ENCODE measurements at regions not wholly inside any gene's neighbourhood (a gene's known extent, or its start where the extent isn't known, plus 50 kb on each side); places are given as distances from the start of the nearest gene placed in this dataset.
"Not testable (repeated sequence)": the region's sequence is repeated elsewhere in the genome, so short reads cannot be mapped to it uniquely, and the experiment has no call there.

DNA sequence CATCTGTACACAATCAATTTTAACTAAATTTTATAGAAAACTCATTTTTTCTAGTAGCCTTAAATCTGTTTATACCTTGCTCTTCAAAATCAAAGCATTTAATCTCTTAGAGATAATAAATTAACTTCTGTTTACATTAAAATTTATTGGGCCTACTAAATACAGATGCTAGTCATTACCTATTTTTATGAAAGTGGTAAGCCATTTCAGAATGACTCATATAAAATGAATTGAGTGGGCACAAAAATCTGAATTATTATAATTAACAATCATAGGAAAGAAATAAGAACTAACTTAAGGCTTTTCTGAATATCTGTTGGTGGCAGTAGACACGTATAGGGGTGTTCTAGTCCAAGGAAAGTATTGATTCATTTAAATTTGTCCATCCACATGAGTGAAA is 157.9 kb downstream of the KCNJ2 start:
- H3K9ac ChIP-seq (ENCODE audit: low read length) = no peak overlapping the region
- no peaks in the 10 kb centered on the region for H3K27me3 ChIP-seq (ENCODE audit: control insufficient read depth, insufficient read depth, low read length)
- H3K36me3 ChIP-seq (ENCODE audit: control insufficient read depth, low read depth, low read length) = no peaks in the 10 kb centered on the region
- no peak overlapping the region for H3K27ac ChIP-seq (ENCODE audit: low read length)
- no peaks in the 10 kb centered on the region for H3K9me3 ChIP-seq (ENCODE audit: control insufficient read depth, low read depth, low read length)
- no peaks in the 10 kb centered on the region for H3K4me1 ChIP-seq (ENCODE audit: control insufficient read depth, low read depth, low read length)
- no peak overlapping the region for H3K4me3 ChIP-seq (ENCODE audit: low read length)

DNA sequence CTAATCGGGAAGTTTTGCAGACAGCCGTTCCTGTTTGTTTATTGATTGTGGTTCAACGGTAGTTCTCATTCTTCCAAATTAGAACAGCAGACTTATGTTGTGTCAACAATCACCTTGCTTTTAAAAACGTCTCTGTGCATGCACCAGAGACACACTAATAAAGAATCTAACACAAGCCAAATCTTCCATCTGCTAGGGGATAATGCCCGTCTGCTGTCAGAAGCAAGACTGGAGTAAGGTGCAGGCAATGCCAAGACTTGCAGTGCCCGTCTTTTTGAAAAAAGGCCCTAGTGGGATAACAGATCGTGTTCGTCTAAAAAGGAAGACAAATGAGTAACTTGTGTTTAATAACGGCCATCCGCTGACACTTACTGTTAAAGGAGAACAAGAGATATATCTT is 158.4 kb downstream of the KCNJ2 start:
- H3K4me1 ChIP-seq (ENCODE audit: control insufficient read depth, low read depth, low read length) = no peaks in the 10 kb centered on the region
- no peak overlapping the region for H3K27ac ChIP-seq (ENCODE audit: low read length)
- H3K4me3 ChIP-seq (ENCODE audit: low read length) = no peak overlapping the region
- no peaks in the 10 kb centered on the region for H3K27me3 ChIP-seq (ENCODE audit: control insufficient read depth, insufficient read depth, low read length)
- H3K9ac ChIP-seq (ENCODE audit: low read length) = no peak overlapping the region
- H3K9me3 ChIP-seq (ENCODE audit: control insufficient read depth, low read depth, low read length) = no peaks in the 10 kb centered on the region
- no peaks in the 10 kb centered on the region for H3K36me3 ChIP-seq (ENCODE audit: control insufficient read depth, low read depth, low read length)

DNA sequence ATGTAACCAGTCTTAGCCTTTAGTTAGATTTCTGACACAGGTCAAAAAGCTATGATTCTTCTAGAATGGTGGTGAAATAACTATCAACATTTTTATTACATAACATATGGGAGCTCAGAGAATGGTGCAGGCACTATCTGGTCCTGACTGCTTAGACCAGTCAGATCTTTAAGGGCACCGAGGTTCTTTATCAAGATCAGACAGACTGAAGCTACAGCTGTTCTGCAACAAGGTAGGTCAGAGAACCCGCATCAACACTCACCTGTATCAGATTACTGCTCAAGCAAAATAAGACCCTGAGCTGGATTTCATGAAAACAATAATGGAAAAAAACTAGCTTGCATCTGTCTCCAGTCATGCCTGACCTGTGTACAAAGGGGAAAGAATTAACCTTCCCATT is 160.4 kb downstream of the KCNJ2 start:
- Histone ChIP-seq H3K4me3 (ENCODE audit: low read length) (no peak overlapping the region), H3K36me3 (ENCODE audit: control insufficient read depth, low read depth, low read length) (no peaks in the 10 kb centered on the region), H3K4me1 (ENCODE audit: control insufficient read depth, low read depth, low read length) (no peaks in the 10 kb centered on the region), H3K27me3 (ENCODE audit: control insufficient read depth, insufficient read depth, low read length) (no peaks in the 10 kb centered on the region), H3K9me3 (ENCODE audit: control insufficient read depth, low read depth, low read length) (no peaks in the 10 kb centered on the region), H3K27ac (ENCODE audit: low read length) (no peak overlapping the region), H3K9ac (ENCODE audit: low read length) (no peak overlapping the region)

DNA sequence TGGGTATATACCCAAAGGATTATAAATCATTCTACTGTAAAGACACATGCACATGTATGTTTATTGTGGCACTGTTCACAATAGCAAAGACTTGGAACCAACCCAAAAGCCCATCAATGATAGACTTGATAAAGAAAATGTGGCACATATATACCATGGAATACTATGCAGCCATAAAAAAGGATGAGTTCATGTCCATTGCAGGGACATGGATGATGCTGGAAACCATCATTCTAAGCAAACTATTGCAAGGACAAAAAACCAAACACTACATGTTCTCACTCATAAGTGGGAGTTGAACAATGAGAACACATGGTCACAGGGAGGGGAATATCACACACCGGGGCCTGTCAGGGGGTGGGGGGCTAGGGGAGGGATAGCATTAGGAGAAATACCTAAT is 161.7 kb downstream of the KCNJ2 start:
- not testable (repeated sequence) for H3K4me3 ChIP-seq (ENCODE audit: low read length); H3K27me3 ChIP-seq (ENCODE audit: control insufficient read depth, insufficient read depth, low read length); H3K9me3 ChIP-seq (ENCODE audit: control insufficient read depth, low read depth, low read length); H3K9ac ChIP-seq (ENCODE audit: low read length); H3K27ac ChIP-seq (ENCODE audit: low read length); H3K36me3 ChIP-seq (ENCODE audit: control insufficient read depth, low read depth, low read length); H3K4me1 ChIP-seq (ENCODE audit: control insufficient read depth, low read depth, low read length)

DNA sequence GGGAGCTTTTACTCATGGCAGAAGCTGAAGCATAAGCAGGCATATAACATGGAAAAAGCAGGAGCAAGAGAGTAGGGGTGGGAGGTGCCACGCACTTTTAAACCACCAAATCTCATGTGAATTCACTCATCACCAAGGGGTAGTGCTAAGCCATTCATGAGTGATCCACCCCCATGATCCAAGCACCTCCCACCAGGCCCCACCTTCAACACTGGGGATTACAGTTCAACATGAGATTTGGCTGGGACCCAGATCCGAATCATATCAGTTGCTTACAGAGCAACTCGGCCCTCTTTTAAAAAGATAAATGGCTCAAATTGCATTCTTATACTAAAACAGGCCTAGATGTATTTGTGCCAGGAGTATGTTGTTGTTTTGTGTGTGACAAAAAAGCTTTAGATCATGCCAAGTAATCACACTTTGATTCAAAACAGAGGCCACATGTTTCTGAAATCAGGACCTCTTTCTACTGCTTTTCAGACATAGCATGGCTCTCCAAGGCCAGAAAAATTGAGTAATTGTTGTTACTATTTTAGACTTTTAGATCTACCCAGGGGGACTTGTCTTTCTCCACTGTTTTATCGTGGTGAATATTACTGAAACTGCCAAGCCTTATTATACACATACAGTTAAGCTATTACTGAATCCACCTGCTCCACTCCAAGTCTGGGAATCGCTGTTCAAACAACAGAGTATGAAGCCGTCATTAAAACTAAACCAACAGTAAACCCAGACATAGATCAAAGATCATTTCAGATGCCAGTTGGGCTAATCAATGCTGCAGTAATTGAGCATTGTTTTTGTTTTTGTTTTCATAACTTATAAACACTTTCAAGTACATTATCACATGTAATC is 163.3 kb downstream of the KCNJ2 start:
- H3K4me1 ChIP-seq (ENCODE audit: control insufficient read depth, low read depth, low read length) = no peaks in the 10 kb centered on the region
- H3K4me3 ChIP-seq (ENCODE audit: low read length) = no peak overlapping the region
- H3K9ac ChIP-seq (ENCODE audit: low read length) = no peak overlapping the region
- no peak overlapping the region for H3K27ac ChIP-seq (ENCODE audit: low read length)
- H3K9me3 ChIP-seq (ENCODE audit: control insufficient read depth, low read depth, low read length) = no peaks in the 10 kb centered on the region
- H3K36me3 ChIP-seq (ENCODE audit: control insufficient read depth, low read depth, low read length) = no peaks in the 10 kb centered on the region
- no peaks in the 10 kb centered on the region for H3K27me3 ChIP-seq (ENCODE audit: control insufficient read depth, insufficient read depth, low read length)

DNA sequence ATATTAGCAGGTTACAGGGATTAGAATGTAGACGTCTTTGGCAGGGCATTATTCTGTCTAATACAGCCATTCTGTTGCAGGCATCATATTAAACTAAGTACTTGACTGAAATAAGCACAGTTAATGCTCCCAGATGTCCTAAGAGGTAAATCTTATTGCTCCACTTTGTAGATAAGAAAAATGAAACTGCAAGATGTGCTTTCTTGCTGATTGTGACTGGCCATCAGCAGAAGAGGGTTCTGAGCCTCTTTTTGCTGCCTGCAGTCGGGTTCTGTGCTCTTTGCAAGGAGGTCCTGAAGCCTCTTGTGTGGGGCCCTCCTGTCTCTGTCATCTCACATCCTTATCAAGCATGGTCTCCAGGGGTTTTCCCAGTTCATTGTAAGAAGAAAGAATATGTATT is 167.1 kb downstream of the KCNJ2 start:
- H3K36me3 ChIP-seq (ENCODE audit: control insufficient read depth, low read depth, low read length) = no peaks in the 10 kb centered on the region
- H3K9me3 ChIP-seq (ENCODE audit: control insufficient read depth, low read depth, low read length) = no peaks in the 10 kb centered on the region
- no peaks in the 10 kb centered on the region for H3K4me1 ChIP-seq (ENCODE audit: control insufficient read depth, low read depth, low read length)

DNA sequence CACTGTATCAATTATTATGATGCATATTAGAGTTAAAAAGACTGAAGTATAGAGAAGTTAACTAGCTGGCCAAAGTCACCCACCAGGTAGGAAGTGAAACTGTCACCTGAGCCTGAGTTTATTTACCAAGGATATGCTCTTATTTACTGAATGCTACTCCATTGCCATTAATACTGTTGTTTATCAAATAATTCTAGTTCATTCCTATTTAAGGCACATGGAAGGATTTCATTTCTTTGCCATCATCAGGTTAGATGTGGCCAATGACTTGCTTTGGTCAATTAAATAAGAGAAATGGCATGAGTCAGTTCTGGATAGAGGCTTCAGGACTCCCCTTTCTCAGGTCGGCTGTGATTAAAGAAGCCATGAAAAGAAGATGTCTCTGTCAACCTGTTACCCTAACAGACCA is 169.6 kb downstream of the KCNJ2 start:
- Histone ChIP-seq H3K36me3 (ENCODE audit: control insufficient read depth, low read depth, low read length) (no peaks in the 10 kb centered on the region), H3K9ac (ENCODE audit: low read length) (no peak overlapping the region), H3K27ac (ENCODE audit: low read length) (no peak overlapping the region), H3K9me3 (ENCODE audit: control insufficient read depth, low read depth, low read length) (no peaks in the 10 kb centered on the region), H3K4me3 (ENCODE audit: low read length) (no peak overlapping the region), H3K4me1 (ENCODE audit: control insufficient read depth, low read depth, low read length) (no peaks in the 10 kb centered on the region), H3K27me3 (ENCODE audit: control insufficient read depth, insufficient read depth, low read length) (no peaks in the 10 kb centered on the region)

More for the DNA sequence above, 167.1 kb downstream of the KCNJ2 start:
- no peak overlapping the region for H3K4me3 ChIP-seq (ENCODE audit: low read length)
- no peaks in the 10 kb centered on the region for H3K27me3 ChIP-seq (ENCODE audit: control insufficient read depth, insufficient read depth, low read length)
- no peak overlapping the region for H3K27ac ChIP-seq (ENCODE audit: low read length)
- no peak overlapping the region for H3K9ac ChIP-seq (ENCODE audit: low read length)

DNA sequence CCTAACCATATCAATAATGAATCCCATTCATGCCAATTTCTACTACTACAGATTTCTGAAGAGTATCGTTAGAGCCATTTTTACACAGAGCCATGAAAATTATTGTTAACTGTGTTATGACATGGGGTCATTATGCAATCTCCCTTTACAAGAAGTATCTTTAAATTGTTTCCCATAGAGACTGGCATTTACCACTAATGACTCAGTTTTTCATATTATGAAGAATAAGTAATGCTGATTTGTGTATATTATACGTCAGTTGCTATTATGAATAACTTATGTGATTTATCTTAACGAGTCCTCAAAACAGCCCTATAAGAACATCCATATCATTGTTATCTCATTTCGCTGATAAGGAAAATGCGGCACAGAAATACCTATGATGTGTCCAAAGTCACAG is 173.8 kb downstream of the KCNJ2 start:
- no peaks in the 10 kb centered on the region for H3K4me1 ChIP-seq (ENCODE audit: control insufficient read depth, low read depth, low read length)
- no peaks in the 10 kb centered on the region for H3K9me3 ChIP-seq (ENCODE audit: control insufficient read depth, low read depth, low read length)
- no peak overlapping the region for H3K9ac ChIP-seq (ENCODE audit: low read length)
- H3K27me3 ChIP-seq (ENCODE audit: control insufficient read depth, insufficient read depth, low read length) = no peaks in the 10 kb centered on the region
- no peak overlapping the region for H3K27ac ChIP-seq (ENCODE audit: low read length)
- no peaks in the 10 kb centered on the region for H3K36me3 ChIP-seq (ENCODE audit: control insufficient read depth, low read depth, low read length)
- no peak overlapping the region for H3K4me3 ChIP-seq (ENCODE audit: low read length)

DNA sequence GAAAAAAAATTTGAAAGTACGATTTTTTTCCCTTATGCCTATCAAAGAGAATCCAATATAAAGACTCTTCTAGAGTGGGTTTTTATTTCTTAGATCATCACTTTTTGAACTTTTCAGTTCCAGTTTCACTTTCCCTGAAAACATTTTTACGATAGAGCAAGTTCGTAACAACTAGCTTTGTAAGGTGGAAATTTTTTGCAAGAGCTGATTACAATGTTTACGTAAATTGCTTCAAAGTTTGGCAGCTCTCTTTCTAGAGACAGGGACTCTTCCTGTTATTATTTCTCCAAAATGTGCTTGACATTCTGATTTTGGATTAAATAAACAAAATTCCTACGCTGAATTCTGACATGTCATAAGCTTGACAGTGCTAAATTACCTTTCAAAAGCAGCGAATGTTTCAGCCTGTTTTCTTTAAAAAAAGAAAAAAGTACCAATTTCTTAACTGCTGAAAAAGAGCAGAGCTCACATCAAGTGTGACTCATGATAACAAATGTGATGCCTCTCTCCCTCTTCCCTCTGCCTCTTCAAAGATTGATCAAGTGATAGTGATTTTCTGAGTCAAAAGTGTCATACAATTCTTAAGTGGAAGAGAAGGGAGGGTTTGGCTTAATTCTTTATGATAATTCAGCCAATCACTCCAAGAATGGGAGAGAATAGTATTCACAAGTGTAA is 175.2 kb downstream of the KCNJ2 start:
- Histone ChIP-seq H3K9me3 (ENCODE audit: control insufficient read depth, low read depth, low read length) (no peaks in the 10 kb centered on the region), H3K4me1 (ENCODE audit: control insufficient read depth, low read depth, low read length) (no peaks in the 10 kb centered on the region), H3K27ac (ENCODE audit: low read length) (no peak overlapping the region), H3K27me3 (ENCODE audit: control insufficient read depth, insufficient read depth, low read length) (no peaks in the 10 kb centered on the region), H3K36me3 (ENCODE audit: control insufficient read depth, low read depth, low read length) (no peaks in the 10 kb centered on the region), H3K4me3 (ENCODE audit: low read length) (no peak overlapping the region), H3K9ac (ENCODE audit: low read length) (no peak overlapping the region)

DNA sequence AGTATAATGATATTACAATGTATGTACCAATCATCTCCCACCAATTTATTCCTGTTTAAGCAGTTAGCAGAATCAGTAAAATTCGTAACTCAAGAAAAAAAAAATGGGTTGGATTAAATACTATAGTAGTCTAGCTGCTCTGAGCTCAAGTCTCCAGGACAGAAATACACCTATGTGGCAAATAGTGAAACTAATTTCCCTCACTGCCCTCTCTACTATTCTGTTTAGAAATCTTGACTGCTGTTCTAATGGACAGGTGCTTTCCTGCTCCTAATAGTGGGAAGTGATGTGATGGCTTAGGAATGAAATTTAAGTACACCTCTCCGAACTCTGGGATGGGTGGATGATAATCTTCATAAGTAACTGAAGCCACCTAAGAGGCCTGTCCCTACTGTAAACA is 175.7 kb downstream of the KCNJ2 start:
- H3K4me1 ChIP-seq (ENCODE audit: control insufficient read depth, low read depth, low read length) = no peaks in the 10 kb centered on the region
- no peak overlapping the region for H3K9ac ChIP-seq (ENCODE audit: low read length)
- H3K4me3 ChIP-seq (ENCODE audit: low read length) = no peak overlapping the region
- H3K36me3 ChIP-seq (ENCODE audit: control insufficient read depth, low read depth, low read length) = no peaks in the 10 kb centered on the region
- H3K27me3 ChIP-seq (ENCODE audit: control insufficient read depth, insufficient read depth, low read length) = no peaks in the 10 kb centered on the region
- H3K9me3 ChIP-seq (ENCODE audit: control insufficient read depth, low read depth, low read length) = no peaks in the 10 kb centered on the region
- H3K27ac ChIP-seq (ENCODE audit: low read length) = no peak overlapping the region

DNA sequence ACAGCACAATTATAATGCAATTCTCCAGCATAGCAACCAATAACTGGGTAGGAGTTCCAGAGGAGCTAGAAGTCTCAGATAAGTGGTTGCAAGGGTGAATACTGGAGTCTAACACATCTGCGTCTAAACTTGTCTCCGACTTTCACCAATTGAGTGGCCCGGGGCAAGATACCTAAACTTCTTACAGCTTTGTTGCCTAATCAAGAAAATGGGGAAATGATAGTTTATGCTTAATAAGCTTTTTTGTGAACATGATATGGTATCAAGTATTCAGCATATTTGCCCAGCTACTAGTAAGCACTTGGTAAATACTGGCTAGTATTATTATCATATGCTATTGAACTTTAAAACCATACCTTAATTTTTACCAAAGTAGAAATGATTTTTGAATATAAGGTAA is 183.5 kb downstream of the KCNJ2 start:
- H3K9ac ChIP-seq (ENCODE audit: low read length) = no peak overlapping the region
- H3K36me3 ChIP-seq (ENCODE audit: control insufficient read depth, low read depth, low read length) = no peaks in the 10 kb centered on the region
- H3K4me1 ChIP-seq (ENCODE audit: control insufficient read depth, low read depth, low read length) = no peaks in the 10 kb centered on the region
- no peak overlapping the region for H3K27ac ChIP-seq (ENCODE audit: low read length)
- H3K4me3 ChIP-seq (ENCODE audit: low read length) = no peak overlapping the region
- no peaks in the 10 kb centered on the region for H3K27me3 ChIP-seq (ENCODE audit: control insufficient read depth, insufficient read depth, low read length)
- H3K9me3 ChIP-seq (ENCODE audit: control insufficient read depth, low read depth, low read length) = no peaks in the 10 kb centered on the region

Data from iPS-18a (cell line).